Muscle layer of duodenum (tissue), 2 donors: ENCODE measurements at regions not wholly inside any gene's neighbourhood (a gene's known extent, or its start where the extent isn't known, plus 50 kb on each side); places are given as distances from the start of the nearest gene placed in this dataset.
"Not testable (repeated sequence)": the region's sequence is repeated elsewhere in the genome, so short reads cannot be mapped to it uniquely, and the experiment has no call there.

Experiments used
- H3K27ac ChIP-seq: one replicate; pipeline ENCODE4 v1.7.0; 2013; ENCODE audit warnings: mild to moderate bottlenecking, low read length
- H3K27me3 ChIP-seq: one replicate; pipeline ENCODE4 v1.7.0; 2013; ENCODE audit warnings: low read depth, mild to moderate bottlenecking, control low read depth, low read length
- H3K36me3 ChIP-seq, 2 donors: one replicate each; pipeline ENCODE4 v1.7.0; 2013; ENCODE audit warnings: low read length in 2 of 2, control low read depth in 1 of 2, mild to moderate bottlenecking in 1 of 2; ENCODE audit not compliant: insufficient read depth in 2 of 2, control insufficient read depth in 1 of 2
- H3K4me1 ChIP-seq, 2 donors: one replicate each; pipeline ENCODE4 v1.7.0; 2013; ENCODE audit warnings: low read length in 2 of 2, mild to moderate bottlenecking in 2 of 2, control low read depth in 1 of 2, moderate library complexity in 1 of 2; ENCODE audit not compliant: insufficient read depth in 2 of 2, control insufficient read depth in 1 of 2
- H3K4me3 ChIP-seq, 2 donors: one replicate each; pipeline ENCODE4 v1.7.0; 2013; ENCODE audit warnings: low read length in 2 of 2, low read depth in 1 of 2, mild to moderate bottlenecking in 1 of 2
- H3K9me3 ChIP-seq, 2 donors: one replicate each; pipeline ENCODE4 v1.7.0; 2013; ENCODE audit warnings: low read length in 2 of 2, control low read depth in 1 of 2, mild to moderate bottlenecking in 1 of 2; ENCODE audit not compliant: control insufficient read depth in 1 of 2
- donor health status: healthy.

GRCh38 chr2:16093639-16094529, 153.5 kb downstream of the MYCN start:
- Histone ChIP-seq H3K27ac (no peak overlapping the region), H3K9me3 (no peaks in the 10 kb centered on the region), H3K4me1 (no peaks in the 10 kb centered on the region), H3K4me3 (no peak overlapping the region), H3K27me3 (no peaks in the 10 kb centered on the region), H3K36me3 (no peaks in the 10 kb centered on the region)

GRCh38 chr2:16092861-16093638, 152.7 kb downstream of the MYCN start:
- Histone ChIP-seq H3K36me3 (no peaks in the 10 kb centered on the region), H3K27me3 (no peaks in the 10 kb centered on the region), H3K4me3 (no peak overlapping the region), H3K4me1 (no peaks in the 10 kb centered on the region), H3K9me3 (no peaks in the 10 kb centered on the region), H3K27ac (no peak overlapping the region)

GRCh38 chr2:16091576-16092282, 151.4 kb downstream of the MYCN start:
- H3K9me3 ChIP-seq = no peaks in the 10 kb centered on the region
- no peak overlapping the region for H3K4me3 ChIP-seq
- no peaks in the 10 kb centered on the region for H3K27me3 ChIP-seq

DNA sequence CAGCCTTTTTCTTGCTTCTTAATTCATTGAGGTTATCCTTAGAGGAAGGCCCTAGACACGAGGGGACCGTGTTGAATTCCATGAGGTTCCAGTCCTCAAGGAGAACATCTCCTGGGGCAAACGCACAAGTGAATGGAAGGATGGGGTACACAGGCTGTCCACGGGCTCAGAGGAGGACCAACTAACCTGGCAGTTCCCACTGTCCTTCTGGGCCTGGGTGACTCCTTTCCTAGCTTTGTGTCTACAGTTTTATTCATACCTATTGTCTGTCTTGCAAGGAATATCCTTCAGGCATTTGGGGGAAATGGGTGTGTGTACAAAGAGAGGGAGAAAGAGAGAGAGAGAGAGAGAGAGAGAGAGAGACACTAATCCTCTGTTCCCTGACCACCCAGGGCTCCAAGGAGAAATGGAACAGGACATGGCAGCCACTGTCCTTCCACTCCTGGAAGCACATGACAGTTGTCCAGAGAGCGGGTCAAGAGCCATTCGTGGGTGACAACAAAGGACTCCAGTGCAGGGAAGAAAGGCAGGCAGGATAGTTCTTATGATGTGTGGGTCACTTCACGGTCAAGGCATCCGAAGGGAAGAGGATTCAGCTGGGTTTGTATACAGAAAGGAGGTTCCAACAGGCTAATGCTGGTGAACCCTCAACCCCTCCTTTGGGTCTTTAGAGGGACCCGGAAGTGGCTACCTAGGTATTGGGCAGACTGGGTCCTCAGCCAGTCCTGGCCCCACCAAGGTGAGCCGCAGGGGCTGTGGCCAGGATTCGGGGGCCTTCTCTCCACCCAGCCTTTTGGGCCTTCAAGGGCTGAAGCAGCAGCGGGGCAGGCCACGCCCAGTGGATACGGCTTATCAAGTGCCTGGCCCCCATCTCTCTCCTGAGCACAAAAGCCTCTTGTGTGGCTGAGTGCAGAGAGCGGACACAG, 150.6 kb downstream of the MYCN start:
- Histone ChIP-seq H3K9me3 (no peaks in the 10 kb centered on the region), H3K4me3 (no peak overlapping the region), H3K27me3 (no peaks in the 10 kb centered on the region), H3K27ac (no peak overlapping the region), H3K36me3 (no peaks in the 10 kb centered on the region), H3K4me1 (no peaks in the 10 kb centered on the region)

More at GRCh38 chr2:16091576-16092282, 151.4 kb downstream of the MYCN start:
- H3K27ac ChIP-seq = no peak overlapping the region
- no peaks in the 10 kb centered on the region for H3K4me1 ChIP-seq
- no peaks in the 10 kb centered on the region for H3K36me3 ChIP-seq

GRCh38 chr2:16089491-16089890, 149.1 kb downstream of the MYCN start:
- not testable (repeated sequence) for H3K4me1 ChIP-seq, H3K36me3 ChIP-seq, H3K27me3 ChIP-seq, H3K27ac ChIP-seq, H3K9me3 ChIP-seq, H3K4me3 ChIP-seq

GRCh38 chr2:16088802-16089112, 148.4 kb downstream of the MYCN start:
- Histone ChIP-seq H3K36me3 (no peaks in the 10 kb centered on the region), H3K27me3 (no peaks in the 10 kb centered on the region), H3K4me3 (no peak overlapping the region), H3K27ac (no peak overlapping the region), H3K9me3 (no peaks in the 10 kb centered on the region), H3K4me1 (no peaks in the 10 kb centered on the region)

DNA sequence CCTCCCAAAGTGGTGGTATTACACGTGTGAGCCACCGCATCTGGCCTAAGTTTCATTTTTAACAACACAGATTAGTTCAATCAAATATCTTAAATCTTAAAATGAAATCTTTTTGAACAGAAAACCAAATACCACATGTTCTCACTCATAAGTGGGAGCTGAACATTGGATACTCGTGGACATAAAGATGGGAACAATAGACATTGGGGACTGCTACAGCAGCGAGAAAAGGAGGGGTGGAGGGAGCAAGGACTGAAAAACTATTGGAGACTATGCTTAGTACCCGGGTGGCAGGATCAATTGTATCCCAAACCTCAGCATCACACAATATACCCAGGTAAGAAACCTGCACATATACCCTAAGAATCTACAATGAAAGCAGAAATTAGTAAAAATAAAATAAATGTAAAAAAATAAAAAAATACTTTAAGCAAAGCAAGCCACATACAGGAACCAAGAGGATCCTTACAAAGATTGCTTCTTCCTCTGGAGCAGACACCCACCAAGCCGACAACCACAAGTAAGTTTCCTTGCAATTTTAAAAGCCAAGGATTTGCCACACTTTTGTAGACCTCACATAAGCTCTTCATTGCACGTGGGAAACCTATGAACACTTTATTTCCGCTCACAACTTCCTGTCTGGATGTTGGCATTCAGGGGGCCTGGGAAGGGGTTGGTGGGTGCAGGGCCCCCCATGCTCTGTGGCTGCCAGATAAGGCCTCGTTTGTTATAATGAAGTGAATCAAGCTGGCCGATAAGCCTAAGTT, 147.9 kb downstream of the MYCN start:
- Histone ChIP-seq H3K4me3 (no peak overlapping the region), H3K27ac (no peak overlapping the region), H3K9me3 (no peaks in the 10 kb centered on the region), H3K4me1 (no peaks in the 10 kb centered on the region), H3K36me3 (no peaks in the 10 kb centered on the region), H3K27me3 (no peaks in the 10 kb centered on the region)

DNA sequence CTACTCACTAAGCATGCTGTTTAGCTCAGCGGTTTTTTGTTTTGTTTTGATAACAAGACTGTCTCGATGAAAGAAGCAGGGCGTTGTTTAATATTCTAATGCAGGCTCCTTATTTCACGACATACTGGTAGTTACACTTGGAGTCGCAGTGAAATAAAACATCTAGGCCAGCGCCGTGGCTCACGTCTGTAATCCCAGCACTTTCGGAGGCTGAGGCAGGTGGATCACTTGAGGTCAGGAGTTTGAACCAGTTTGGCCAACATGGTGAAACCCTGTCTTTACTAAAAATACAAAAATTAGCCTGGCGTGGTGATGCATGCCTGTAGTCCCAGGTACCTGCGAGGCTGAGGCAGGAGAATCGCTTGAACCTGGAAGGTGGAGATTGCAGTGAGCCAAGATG, 145.8 kb downstream of the MYCN start:
- not testable (repeated sequence) for H3K27ac ChIP-seq, H3K9me3 ChIP-seq, H3K4me1 ChIP-seq, H3K27me3 ChIP-seq, H3K36me3 ChIP-seq, H3K4me3 ChIP-seq

- no peak overlapping the region for H3K27ac ChIP-seq
- no peaks in the 10 kb centered on the region for H3K27me3 ChIP-seq
- no peaks in the 10 kb centered on the region for H3K4me1 ChIP-seq
- H3K4me3 ChIP-seq = no peak overlapping the region
- no peaks in the 10 kb centered on the region for H3K36me3 ChIP-seq
- no peaks in the 10 kb centered on the region for H3K9me3 ChIP-seq
Measured at GRCh38 chr2:16085073-16085472, 144.7 kb downstream of the MYCN start.

DNA sequence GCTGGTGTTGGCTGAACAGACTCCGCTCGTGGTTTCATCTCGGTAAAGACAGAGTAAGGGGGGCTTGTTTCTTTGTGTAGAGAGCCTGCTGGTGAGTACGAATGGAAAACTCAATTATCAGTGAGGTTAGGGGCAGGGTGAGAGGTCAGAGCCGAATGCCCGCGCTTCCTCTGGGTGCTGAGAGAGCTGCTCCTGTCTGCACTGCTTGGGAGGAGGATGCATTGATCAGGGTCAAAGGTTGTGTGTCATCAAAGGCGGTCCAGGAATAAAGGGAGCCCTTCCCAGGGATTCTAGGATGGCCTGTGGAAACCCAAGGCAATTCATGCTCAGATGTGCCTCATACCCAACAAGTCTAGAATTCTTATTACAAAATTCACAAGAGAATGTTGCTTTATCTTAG, 143.9 kb downstream of the MYCN start:
- Histone ChIP-seq H3K27me3 (no peaks in the 10 kb centered on the region), H3K36me3 (no peaks in the 10 kb centered on the region), H3K27ac (no peak overlapping the region), H3K9me3 (no peaks in the 10 kb centered on the region), H3K4me1 (no peaks in the 10 kb centered on the region), H3K4me3 (no peak overlapping the region)
